ENCODE measurements at regions not wholly inside any gene's neighbourhood (a gene's known extent, or its start where the extent isn't known, plus 50 kb on each side); places are given as distances from the start of the nearest gene placed in this dataset.
"Not testable (repeated sequence)": the region's sequence is repeated elsewhere in the genome, so short reads cannot be mapped to it uniquely, and the experiment has no call there.

- no peak for DNase-seq (ENCODE audit: low spot score)
Observed at GRCh38 chr2:147420947-147421675, 423.7 kb upstream of the ACVR2A start.

DNA sequence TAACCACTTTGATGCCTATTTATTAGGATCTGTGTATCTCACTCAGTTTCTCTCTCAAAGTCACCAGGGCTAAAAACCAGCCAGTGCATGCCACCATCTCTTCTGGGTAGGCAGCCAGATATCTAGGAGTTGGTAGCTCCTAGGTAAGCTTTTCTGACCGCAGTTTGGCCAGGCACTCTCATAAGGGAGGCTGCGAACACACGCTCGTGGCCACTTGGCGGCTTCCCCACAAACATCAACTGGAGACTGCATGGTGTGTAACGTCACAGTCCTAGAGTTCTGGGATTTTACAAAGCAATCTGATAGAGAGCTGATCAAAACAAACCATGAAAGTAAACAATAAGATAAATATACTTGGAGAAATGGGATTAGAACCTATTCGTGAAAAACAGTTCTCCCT is 424.3 kb upstream of the ACVR2A start:
- no peak for DNase-seq (ENCODE audit: low spot score)

GRCh38 chr2:147416099-147416498 is 428.7 kb upstream of the ACVR2A start:
- DNase-seq (ENCODE audit: low spot score) = no peak

DNA sequence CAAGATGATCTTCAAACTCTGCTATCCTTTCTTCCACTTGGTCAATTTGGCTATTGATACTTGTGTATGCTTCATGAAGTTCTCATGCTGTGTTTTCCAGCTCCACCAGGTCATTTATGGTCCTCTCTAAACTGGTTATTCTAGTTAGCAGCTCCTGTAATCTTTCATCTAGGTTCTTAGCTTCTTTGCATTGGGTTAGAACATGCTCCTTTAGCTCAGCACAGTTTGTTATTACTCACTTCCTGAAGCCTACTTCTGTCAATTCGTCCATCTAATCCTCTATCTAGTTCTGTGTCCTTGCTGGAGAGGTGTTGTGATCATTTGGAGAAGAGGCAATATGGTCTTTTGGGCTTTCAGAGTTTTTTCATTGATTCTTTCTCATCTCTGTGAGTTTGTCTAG is 430.2 kb upstream of the ACVR2A start:
- not testable (repeated sequence) for DNase-seq (ENCODE audit: low spot score)

GRCh38 chr2:147408357-147408756 is 436.5 kb upstream of the ACVR2A start:
- no peak for DNase-seq (ENCODE audit: low spot score)

DNA sequence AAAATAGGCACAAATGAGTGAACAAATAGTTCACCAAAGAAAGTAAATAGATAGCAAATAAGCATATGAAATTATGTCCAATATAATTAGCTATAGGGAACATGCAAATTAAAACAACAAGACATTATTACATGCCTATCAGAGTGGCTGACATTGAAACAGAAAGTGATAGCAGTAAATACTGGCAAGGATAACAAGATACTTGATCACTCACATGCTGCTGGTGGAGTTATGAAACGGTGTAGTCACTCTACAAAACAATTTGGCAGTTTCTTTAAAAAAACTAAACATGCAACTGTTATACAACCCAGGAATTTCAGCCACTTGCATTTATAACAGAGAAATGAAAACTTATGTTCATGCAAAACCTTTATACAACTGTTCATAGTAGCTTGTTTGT is 439.2 kb upstream of the ACVR2A start:
- no peak for DNase-seq (ENCODE audit: low spot score)

DNA sequence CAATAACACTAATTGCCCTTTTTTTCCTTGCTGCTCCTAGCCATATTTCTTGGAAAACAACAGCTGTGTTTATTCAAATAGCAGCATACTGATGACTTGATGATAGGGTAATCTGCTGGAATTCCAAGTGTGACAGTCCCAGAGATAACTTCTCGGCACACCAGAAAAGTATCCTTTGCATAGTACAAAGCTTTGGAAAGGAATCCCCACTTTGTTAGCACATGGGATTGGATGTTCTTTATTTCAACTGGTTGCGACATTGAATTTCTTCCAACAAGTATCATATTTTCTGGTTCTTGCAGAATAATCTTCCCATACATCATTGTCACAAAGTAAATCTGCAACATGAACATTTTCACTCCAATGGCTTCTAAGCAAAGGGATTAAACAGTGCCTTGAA is 445.8 kb upstream of the ACVR2A start:
- no peak for DNase-seq (ENCODE audit: low spot score)

- no peak for DNase-seq (ENCODE audit: low spot score)
Observed at GRCh38 chr2:147398301-147398700, 446.5 kb upstream of the ACVR2A start.

DNA sequence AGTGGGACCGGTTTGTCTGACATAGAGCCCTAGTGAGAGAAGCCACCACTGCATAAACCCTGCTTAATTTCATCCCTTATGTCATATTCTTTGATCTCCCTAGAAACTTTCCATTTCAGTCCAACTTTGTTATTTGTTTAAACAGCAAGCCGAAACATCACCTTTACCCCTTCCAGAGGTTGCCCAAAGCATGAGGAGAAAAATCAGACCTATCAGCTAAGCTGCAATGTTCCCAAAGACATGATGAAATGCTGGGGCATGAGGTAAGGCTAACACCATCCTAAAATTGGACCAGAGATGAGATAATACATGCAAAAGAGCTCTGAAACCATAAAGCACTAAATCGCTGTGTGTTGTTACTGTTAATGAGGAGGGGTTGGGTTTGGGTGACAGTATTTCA is 447.9 kb upstream of the ACVR2A start:
- DNase-seq (ENCODE audit: low spot score) = no peak

DNA sequence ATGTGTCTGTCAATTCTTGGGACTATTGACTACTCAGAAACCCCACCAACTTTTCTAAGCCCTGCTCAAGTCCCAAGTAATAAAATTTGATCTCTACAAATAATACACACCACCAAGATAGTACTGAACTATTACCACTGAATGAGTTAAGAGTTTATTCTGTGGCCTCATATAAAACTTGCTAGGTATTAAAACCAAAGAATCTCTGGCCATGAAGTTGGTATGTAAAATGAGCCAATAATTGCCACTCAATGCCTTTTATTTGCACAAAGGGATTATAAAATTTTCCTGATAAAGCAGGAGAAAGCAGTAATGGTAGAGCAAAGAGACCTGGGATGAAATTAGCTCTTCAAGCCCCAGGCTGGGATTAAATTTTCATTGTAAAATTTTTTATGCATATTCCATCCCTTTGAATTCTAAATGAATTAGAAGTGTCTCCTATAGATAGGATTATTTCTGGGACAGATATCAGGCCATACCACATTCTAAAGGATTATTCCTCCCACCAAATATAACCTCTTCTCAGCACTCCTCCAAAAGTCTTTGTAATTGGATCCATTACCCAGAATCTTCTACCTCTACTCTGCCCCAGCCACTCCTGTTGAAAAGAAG is 450.5 kb upstream of the ACVR2A start:
- DNase-seq (ENCODE audit: low spot score) = no peak

GRCh38 chr2:147392180-147392579 is 452.6 kb upstream of the ACVR2A start:
- DNase-seq (ENCODE audit: low spot score) = no peak

DNA sequence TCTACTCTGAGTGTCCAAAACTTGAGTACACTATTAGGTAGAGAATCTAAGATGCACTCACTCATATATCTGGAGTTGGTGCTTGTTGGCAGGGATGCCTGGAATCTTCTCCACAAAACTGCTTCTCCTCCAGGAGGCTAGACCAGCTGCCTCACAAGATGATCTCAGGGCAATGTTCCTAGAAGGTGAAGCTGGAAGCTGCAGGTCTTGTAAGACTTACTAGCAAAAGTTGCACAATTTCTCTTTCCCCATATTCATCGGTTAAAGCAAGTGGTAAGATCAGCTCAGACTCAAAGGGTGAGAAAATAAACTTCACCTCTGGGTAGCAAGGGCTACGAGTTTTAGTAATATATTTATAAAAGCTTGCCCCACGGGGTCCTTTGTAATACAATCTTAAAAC is 454.4 kb upstream of the ACVR2A start:
- no peak for DNase-seq (ENCODE audit: low spot score)

DNA sequence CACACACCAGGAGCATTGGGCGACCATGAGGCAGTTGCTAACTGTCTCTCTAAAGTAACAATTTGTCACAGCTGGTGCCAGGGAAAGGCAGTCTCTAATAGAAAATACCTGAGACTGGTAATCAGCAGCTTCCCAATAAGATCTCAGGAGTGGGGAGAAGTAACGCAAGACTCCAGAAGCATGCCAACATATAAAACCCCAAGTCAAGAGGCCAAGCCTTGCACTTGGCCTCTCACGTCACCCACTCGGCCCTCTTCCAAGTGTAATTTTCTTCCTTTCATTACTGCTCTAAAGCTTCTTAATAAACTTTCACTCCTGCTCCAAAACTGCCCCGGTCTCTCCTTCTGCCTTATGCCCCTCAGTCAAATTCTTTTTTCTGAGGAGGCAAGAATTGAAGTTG is 455.6 kb upstream of the ACVR2A start:
- DNase-seq (ENCODE audit: low spot score) = no peak

DNA sequence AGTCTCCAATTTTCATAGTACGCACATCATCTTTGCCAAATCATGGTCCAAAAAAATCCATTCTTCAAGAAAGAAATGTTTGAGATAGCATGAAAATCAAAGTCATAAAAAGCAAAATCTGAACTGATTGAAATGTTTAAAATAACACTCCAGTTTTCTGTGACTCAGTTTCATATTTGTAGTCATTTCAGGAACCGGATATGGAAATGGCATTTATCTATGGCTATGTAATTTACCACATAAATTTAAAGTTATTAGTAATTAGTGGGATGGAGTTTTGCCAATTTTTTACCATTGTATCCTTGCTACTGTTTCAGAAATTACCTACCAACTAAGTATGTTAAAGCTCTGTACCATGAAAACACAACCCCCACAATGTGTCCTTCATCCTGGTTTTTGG is 456.6 kb upstream of the ACVR2A start:
- DNase-seq (ENCODE audit: low spot score) = no peak

DNA sequence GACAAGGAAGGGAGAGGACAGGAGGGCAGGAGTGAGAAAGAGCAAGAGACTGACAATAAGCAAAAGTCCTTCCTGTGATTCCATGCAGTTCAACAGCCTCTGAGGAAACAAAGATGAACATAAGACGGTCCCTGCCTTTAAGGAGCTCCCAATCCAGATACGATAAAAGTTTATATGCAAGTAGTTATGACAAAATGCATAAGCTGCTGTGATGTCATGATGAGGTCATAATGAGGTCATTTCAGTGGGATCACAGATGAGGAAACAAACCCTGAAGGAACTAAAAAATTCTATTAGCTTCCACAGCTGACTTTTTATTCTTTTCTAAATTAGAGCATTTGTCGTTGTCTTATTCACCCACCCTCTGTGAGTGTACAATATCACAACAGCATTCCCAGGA is 458.5 kb upstream of the ACVR2A start:
- no peak for DNase-seq (ENCODE audit: low spot score)

DNA sequence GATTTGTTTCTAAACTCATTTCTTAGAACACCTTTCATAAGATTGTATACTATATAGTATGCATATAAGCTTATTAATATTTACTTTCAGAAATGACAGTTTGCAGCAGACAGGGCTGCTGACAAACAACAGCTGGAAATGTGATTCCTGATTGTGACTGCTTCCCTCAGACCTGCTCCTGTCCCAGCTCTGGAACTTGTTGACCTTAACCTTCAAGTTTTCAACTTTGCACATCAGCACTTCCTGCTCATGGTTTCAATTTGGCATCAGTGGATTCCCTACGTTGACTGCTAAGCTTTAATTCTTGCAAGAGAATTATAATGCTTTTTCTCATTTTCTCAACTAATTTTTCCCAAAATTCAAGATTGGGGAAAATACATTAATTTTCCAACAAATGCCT is 459.2 kb upstream of the ACVR2A start:
- no peak for DNase-seq (ENCODE audit: low spot score)

DNA sequence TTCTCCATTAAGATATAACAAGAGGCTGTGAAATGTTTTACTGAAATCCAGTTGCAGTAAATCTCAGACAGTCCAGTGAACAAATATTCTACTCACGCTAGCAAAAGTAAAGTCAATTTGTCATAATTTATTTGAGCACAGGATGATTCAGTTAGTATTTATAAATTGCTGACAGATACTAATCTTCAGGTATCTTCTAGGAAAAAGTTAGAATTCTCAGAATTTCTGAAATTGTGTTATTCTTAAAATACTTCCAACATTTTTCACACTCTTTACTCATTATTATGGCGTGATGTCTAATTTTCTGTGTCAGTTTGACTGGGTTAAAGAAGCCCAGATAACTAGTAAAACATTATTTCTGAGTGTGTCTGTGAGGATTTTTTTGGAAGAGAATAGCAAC is 460.2 kb upstream of the ACVR2A start:
- no peak for DNase-seq (ENCODE audit: low spot score)

DNA sequence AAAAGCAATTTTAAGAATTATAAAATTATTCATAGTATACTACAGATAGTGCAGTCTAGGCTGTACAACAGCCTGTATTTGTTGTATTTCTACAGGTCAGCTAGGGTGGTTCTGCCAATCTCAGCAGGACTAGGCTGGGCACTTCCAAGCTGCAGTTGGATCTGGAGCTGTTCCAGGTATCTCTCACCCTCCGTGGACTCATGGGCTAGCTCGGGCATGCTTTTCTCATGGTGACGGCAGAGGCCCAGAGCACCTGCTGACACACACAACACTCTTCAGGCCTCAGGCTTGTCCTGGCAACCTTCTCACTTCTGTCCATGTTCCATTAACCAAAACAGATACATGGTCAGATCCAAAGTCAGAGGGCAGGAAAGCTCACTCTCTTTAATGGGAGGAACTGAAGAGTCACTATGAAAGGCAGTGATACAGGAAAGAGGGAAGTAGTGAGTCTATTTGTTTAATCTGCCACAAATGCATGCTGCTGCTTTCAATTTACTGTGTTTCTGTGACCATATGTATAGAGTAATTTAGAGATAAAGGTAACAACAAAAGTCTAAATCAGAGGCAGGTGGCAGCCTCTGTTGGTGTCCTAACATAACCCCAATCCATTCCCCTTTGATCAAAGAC is 462.4 kb upstream of the ACVR2A start:
- DNase-seq (ENCODE audit: low spot score) = no peak

GRCh38 chr2:147378403-147378802 is 466.4 kb upstream of the ACVR2A start:
- DNase-seq (ENCODE audit: low spot score) = no peak

GRCh38 chr2:147375073-147375472 is 469.8 kb upstream of the ACVR2A start:
- no peak for DNase-seq (ENCODE audit: low spot score)

DNA sequence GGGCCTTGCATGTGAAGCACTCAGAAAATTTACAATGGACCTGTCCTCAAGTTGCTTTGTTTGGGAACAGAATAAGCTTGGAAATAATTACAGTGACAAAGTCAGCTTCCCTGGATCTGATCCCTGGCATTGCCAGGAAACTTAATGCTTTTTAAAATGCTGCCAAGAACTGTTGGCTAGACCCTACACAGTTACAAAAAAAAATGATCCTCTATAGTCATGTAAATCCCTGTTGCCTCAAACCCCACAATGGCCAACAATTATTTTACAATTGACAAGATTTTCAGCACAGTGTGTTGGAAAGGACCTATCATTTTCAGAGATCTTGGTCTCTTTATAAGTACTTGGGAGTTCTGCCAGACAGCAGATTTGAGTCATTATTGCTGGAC is 470.4 kb upstream of the ACVR2A start:
- no peak for DNase-seq (ENCODE audit: low spot score)

- no peak for DNase-seq (ENCODE audit: low spot score)
Observed at GRCh38 chr2:147373800-147374422, 470.9 kb upstream of the ACVR2A start.

- no peak for DNase-seq (ENCODE audit: low spot score)
Observed at GRCh38 chr2:147368306-147368705, 476.5 kb upstream of the ACVR2A start.

Measured in SK-N-DZ (cell line).